Prostate gland (tissue), 2 donors: ENCODE measurements at regions not wholly inside any gene's neighbourhood (a gene's known extent, or its start where the extent isn't known, plus 50 kb on each side); places are given as distances from the start of the nearest gene placed in this dataset.

Source experiments
- POLR2AphosphoS5 ChIP-seq: sonication (generic); formaldehyde crosslinking; IDR thresholded peaks from one replicate; pipeline ENCODE4 v1.6.1; 2017; ENCODE audit warnings: antibody characterized with exemption
- TF ChIP-seq, protein P1 (sequence below), 4 experiments: fragments of 200-600 bp in 2 of 4; fragments of 450-650 bp in 2 of 4; sonication (generic) in 2 of 4; IDR thresholded peaks; 1 replicate in 3 of 4; 2 replicates in 1 of 4; pipeline ENCODE4 v1.5.1; 2016 to 2019; ENCODE audit warnings: antibody characterized with exemption in 4 of 4, mild to moderate bottlenecking in 2 of 4, moderate library complexity in 2 of 4

DNA sequence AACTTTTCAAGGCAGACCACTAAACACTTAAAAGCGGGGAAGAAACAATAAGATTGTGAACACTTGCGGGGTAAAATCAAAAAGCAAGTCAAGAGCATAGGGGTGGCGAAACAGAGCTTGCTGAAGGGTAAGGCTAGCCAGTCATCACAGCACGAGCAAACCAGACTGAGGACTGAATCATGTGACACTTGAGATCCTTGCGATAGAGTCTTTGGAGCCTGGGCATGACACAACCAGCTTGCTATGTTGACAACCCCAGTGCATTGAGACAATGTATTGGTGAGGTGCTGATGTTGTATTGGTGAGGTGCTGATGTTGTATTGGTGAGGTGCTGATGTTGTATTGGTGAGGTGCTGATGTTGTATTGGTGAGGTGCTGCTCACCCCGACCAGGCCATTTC is 72.3 kb downstream of the SLIT2 start:
- TF ChIP-seq, protein P1, sequence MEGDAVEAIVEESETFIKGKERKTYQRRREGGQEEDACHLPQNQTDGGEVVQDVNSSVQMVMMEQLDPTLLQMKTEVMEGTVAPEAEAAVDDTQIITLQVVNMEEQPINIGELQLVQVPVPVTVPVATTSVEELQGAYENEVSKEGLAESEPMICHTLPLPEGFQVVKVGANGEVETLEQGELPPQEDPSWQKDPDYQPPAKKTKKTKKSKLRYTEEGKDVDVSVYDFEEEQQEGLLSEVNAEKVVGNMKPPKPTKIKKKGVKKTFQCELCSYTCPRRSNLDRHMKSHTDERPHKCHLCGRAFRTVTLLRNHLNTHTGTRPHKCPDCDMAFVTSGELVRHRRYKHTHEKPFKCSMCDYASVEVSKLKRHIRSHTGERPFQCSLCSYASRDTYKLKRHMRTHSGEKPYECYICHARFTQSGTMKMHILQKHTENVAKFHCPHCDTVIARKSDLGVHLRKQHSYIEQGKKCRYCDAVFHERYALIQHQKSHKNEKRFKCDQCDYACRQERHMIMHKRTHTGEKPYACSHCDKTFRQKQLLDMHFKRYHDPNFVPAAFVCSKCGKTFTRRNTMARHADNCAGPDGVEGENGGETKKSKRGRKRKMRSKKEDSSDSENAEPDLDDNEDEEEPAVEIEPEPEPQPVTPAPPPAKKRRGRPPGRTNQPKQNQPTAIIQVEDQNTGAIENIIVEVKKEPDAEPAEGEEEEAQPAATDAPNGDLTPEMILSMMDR (IDR thresholded peaks at IDR 0.05): no peak
- no peak for TF ChIP-seq POLR2AphosphoS5
